Cardiac septum (tissue), 1 donor: ENCODE measurements at regions not wholly inside any gene's neighbourhood (a gene's known extent, or its start where the extent isn't known, plus 50 kb on each side); places are given as distances from the start of the nearest gene placed in this dataset.
"Not testable (repeated sequence)": the region's sequence is repeated elsewhere in the genome, so short reads cannot be mapped to it uniquely, and the experiment has no call there.

Source experiments
- DNase-seq: peaks from one replicate; pipeline ENCODE4 v3.0.0-alpha.2; 2020; ENCODE audit warnings: low spot score
- intact Hi-C: fragments of 100-400 bp; cut with DNase I; formaldehyde crosslinking; loops from one replicate; pipeline ENCODE4 v1.14.0; 2022
- donor health status: DM: no; HTN: no; CAD: no.

DNA sequence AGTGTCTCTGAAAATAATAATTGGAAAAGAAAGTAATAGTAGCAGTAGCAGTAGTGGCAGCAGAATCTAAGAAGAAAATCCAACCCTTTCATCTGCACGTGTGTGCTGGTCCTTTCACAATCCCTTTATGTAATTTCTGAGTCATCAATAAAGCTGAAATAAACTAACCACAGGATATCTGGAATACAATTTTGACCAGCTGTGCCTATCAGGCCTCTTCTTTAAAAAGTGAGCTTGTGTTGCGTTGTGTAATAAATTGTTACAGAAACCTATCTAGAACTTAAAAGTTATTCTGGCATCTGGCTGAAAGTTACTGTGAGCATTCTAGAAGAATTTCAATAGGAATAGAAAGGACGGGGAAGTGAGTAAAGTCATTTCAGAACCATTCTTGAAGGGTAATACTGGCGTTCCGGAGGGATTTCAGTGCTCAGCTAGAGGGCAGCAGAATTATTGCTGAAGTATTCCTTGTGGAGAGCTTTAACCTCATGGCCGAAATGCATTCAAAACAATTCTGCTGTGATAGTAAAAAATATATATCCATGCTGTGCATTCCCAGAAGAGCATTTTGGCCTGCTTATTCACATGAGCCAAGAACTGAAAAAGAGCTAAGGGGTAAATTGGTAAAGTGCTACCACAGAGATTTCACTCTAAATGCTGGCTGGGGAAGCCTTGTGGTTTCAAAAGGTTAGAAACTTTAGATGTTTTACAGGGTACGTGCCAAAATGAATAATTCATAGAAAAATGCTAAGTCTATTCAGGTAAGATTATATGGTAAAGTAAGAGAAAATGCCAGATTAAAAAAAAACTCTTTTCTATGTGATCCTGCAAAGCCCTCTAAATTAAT, 260.6 kb downstream of the NKX6-1 start:
- intact Hi-C loops = no loop called here
- no peak for DNase-seq

DNA sequence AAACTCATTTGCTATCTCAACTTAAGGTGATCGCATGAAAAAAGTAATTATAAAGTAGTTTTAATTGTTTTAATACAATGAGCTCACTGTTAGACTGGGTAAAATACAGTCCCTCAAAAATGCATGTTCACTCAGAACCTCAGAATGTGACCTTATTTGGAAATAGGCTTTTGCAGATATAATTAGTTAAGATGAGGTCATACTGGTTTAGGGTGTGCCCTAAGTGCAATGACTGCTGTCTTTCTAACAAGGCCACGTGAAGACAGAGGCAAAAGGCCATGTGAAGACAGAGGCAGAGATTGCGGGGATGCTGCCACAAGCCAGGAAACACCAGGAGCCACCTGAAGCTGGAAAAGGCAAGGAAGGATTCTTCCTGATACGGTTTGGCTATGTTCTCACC, 262.1 kb downstream of the NKX6-1 start:
- intact Hi-C loops = no loop called here
- no peak for DNase-seq

DNA sequence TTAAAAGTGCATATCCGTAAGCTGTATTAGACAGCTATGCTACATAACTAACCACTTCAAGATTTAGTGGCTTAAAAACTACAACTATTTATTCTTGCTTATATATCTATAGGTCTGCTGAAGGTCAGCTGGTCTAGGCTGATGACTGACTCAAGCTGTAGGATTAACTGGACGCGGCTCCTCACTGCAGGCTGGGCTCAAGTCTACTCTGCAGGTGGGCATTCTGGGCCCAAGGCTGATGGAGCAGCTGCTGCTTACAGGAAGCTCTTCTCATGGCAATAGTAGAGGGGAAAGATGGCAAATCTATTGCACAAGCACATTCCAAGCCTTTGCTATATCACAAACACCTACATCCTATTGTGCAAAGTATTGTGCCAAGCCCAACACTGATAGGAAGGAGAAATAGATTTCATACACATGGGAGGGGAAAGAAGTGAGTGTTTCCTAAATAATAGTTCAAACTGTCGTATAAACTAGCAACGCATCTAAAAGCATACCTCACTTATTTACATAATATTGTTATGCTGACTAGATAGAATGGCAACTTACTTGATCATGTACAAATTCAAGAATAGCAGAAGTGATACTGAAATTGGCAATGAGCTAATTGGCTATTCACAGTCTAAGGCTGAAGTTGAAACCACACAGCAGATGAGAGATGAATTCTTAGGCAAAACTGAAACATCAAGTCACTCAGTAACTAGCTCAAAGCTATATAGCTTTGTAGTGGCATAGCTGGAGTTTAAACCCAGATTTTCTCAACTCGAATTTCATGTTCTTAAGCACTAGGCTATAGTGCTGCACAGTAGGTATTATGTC, 263.8 kb downstream of the NKX6-1 start:
- intact Hi-C loops = no loop called here
- DNase-seq = no peak

GRCh38 chr4:84232309-84233095, 266.6 kb downstream of the NKX6-1 start:
- no peak for DNase-seq
- intact Hi-C loops = no loop called here

- DNase-seq = no peak
- intact Hi-C loops = no loop called here
These were observed 267.5 kb downstream of the NKX6-1 start for GRCh38 chr4:84231539-84232055.

GRCh38 chr4:84224522-84224921, 274.6 kb downstream of the NKX6-1 start:
- DNase-seq = no peak
- intact Hi-C loops = no loop called here

DNA sequence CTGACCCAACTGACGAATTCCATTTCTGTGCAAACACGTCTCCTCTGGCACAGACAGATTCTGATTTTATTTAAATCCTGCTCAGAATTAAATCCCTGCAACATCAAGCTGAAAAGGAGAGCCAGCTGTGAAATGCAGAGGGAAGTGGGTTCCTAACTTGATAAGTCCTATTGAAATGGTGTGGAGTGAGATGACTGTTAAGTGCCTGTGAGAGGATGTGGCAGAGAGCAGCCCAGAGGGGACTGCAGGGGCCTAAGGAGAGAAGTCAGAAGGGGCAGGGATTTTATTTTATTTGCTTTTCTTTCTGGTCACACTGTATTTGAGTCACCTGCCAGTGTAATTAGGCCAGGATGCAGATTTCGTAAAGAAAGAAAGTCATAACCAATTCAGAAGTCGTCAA, 277.4 kb downstream of the NKX6-1 start:
- intact Hi-C loops = no loop called here
- DNase-seq = no peak

DNA sequence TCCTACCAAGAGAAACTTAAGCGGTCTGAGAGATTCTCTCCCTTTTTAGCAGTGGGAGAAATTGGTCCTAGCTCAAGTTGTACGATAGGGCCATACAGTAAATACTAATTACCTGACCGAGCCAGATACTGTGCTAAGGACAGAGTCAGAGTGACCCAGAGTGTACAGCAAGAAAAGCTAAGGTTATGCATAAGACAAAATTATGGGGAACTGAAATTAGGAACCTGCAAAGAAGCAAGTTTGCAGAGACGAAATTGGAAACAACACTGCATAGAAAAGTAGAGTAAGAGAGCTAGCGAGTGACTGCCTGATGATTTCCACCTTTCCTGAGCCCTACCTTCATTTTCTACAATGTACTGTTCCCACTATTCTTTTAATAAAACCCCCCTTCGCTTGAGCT, 278.1 kb downstream of the NKX6-1 start:
- no peak for DNase-seq
- intact Hi-C loops = no loop called here

DNA sequence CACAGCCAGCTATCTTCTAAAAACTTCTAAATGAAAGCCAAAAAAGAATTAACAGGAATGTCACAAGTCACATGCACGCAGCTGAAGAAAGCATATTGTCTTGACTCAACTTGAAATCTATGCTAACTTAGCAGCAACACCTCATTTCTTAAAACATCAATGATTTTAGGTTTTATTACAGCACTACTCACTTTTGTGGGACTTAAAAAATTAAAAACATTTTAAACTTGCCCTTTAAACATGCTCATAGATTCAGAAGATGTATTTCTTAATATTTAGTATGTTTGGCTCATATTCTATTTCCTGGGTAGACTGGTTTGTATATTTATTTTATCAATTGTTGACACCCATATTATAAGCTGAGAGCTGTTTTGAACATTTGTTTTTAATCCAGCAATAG, 279.4 kb downstream of the NKX6-1 start:
- intact Hi-C loops = no loop called here
- DNase-seq = no peak

- no peak for DNase-seq
- intact Hi-C loops = no loop called here
These were observed 281.1 kb downstream of the NKX6-1 start for GRCh38 chr4:84218031-84218430.

DNA sequence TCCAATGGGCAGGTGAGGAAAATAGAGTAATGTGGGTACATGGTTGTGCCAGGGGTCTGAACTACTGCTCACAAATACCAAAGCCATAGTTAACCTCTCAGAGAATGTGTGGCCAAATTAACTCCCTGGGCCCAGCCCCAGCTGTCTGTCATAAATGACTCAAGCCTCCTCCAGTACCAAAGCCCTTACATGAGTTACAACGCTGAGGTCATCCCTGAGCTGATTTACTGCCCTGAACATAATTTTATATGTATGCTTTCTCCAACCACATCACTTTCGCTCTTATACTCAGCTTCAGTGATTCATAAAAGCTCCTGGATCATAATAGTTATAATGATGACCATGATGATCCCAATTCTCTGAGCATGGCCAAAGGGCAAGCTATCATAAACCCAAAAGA, 283.9 kb downstream of the NKX6-1 start:
- DNase-seq = no peak
- intact Hi-C loops = no loop called here

- DNase-seq, intact Hi-C loops: not testable (repeated sequence)
These were observed 292.9 kb downstream of the NKX6-1 start for GRCh38 chr4:84206226-84206625.

DNA sequence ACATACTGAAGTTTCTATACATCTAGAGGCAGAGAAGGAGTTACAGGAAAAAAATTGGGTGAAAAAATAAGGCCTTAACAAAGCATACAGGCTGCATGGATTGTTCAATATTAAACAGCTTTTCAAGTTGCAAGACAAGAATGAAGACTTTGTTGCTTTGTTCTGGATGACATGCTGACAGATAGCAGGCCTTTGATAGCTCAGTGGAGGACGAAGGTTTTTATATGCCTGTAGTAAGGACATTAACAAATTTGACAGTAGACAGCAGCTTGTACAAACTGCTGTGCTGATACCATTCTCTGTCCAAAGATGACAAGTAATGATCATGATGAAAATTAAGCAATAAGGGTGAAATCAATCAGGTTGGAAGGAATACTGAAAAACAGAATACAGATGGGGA, 309.9 kb downstream of the NKX6-1 start:
- DNase-seq = no peak
- intact Hi-C loops = no loop called here

- intact Hi-C loops = no loop called here
- no peak for DNase-seq
These were observed 319.7 kb downstream of the NKX6-1 start for GRCh38 chr4:84179409-84179808.

- intact Hi-C loops = no loop called here
- no peak for DNase-seq
These were observed 321.1 kb downstream of the NKX6-1 start for GRCh38 chr4:84177831-84178542.

DNA sequence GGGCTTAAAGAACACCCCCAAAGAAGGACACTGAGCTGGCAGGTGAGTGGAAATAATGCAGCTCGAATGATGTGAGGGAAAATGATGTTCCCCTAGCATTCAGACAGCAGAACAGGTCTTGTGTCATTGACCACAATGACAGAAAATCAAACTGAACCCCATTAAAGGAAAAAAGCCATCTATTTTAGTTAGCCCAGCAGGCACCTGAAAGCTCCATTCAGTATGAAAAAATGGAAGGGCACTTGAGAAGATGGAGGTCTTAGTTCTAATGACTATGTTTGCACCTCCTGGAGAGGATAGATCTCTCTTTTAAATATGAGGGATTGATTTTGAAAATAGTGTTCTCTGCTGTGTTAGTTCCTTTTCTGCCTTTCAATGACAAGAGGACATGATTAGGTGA, 323.1 kb downstream of the NKX6-1 start:
- no peak for DNase-seq
- intact Hi-C loops = no loop called here

GRCh38 chr4:84171871-84172270, 327.2 kb downstream of the NKX6-1 start:
- intact Hi-C loops = no loop called here
- DNase-seq = no peak

DNA sequence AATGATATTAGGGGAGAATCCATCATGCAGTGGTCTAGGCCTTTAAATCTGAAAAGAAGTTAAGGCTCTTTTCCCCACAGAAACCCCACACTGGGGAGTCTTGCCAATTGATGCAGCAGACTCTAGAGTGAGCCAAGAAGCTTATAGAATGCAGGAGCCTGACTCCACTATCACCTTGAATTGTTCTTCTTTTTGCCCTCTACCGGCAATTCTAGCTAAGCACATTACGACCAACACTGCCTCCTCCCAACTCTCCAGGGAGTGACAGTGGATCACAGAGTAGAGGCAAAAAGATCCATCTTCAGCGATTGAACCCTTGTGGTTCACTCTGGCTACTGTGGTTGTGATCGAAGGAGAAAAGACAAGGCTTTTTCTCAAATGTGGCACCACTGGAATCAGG, 331.5 kb downstream of the NKX6-1 start:
- DNase-seq = no peak
- intact Hi-C loops = no loop called here

- DNase-seq = no peak
- intact Hi-C loops = no loop called here
These were observed 332.0 kb downstream of the NKX6-1 start for GRCh38 chr4:84167093-84167492.
